ENCODE measurements at regions not wholly inside any gene's neighbourhood (a gene's known extent, or its start where the extent isn't known, plus 50 kb on each side); places are given as distances from the start of the nearest gene placed in this dataset.

DNA sequence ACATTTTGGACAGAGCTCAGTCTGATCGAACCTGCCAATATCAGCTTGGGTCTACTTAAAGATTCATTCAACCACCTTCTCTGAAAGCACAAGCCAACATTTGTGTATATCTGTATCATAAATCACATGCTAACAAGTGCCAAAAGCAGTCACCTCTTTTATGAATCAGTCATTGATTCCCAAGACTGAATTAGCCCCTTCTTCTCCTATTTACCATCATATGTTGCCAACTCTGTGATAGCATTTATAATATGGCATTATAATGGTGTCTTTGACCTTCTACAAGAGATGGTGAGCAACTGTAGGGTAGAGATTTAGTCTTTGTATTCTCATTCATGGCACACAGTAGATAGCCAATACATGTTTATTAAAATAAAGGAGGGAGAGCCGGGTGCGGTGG, 61.4 kb downstream of the DDX53 start:
- H3K27ac ChIP-seq (ENCODE audit: low read depth), result no peak overlapping the region

More for the DNA sequence above, 61.4 kb downstream of the DDX53 start:
- H3K4me1 ChIP-seq (ENCODE audit: insufficient read depth), result peaks cover 8% of the 10 kb centered on the region; the same call in 1 of the 2 replicates
- H3K9me3 Mint-ChIP-seq, result no peaks in the 10 kb centered on the region
- H3K36me3 Mint-ChIP-seq (ENCODE audit: low read depth), result no peaks in the 10 kb centered on the region
- H2AFZ ChIP-seq, result no peak overlapping the region
- H3K4me1 Mint-ChIP-seq, result peaks cover 3% of the 10 kb centered on the region; the same call in 1 of the 3 replicates
- H3K79me2 ChIP-seq (replicated peaks; ENCODE audit: insufficient read depth), result no peaks in the 10 kb centered on the region
- H3F3A ChIP-seq (replicated peaks; ENCODE audit: low read depth), result no peaks in the 10 kb centered on the region
- no peak overlapping the region for H3K4me2 ChIP-seq
- H3K36me3 ChIP-seq (ENCODE audit: insufficient read depth), result no peaks in the 10 kb centered on the region
- no peaks in the 10 kb centered on the region for H4K20me1 ChIP-seq (replicated peaks; ENCODE audit: insufficient read depth)
- DNase-seq (ENCODE audit: low spot score), result no peak
- peaks cover 4% of the 10 kb centered on the region for H3K27me3 Mint-ChIP-seq (ENCODE audit: insufficient read depth, low read depth, poor library complexity)
- H3K27me3 ChIP-seq (ENCODE audit: insufficient read depth), result no peaks in the 10 kb centered on the region
- no peak overlapping the region for H3K4me3 ChIP-seq
- no peak for ATAC-seq
- TF ChIP-seq CREB1 (CRISPR knock-in tag; IDR thresholded peaks at IDR 0.05; ENCODE audit: low read depth), result no peak
- TF ChIP-seq EZH2 (IDR thresholded peaks at IDR 0.05; ENCODE audit: low read depth, unreplicated experiment), result no peak
- no peak for TF ChIP-seq NANOG (IDR thresholded peaks at IDR 0.05; ENCODE audit: borderline replicate concordance)
- no peak for TF ChIP-seq ZNF331 (CRISPR knock-in tag; IDR thresholded peaks at IDR 0.05; ENCODE audit: low read depth)
- no peak for TF ChIP-seq REST (IDR thresholded peaks at IDR 0.05; ENCODE audit: unreplicated experiment)
- TF ChIP-seq JUNB (IDR thresholded peaks at IDR 0.05; ENCODE audit: unreplicated experiment), result no peak
- TF ChIP-seq ZNF114 (CRISPR knock-in tag; IDR thresholded peaks at IDR 0.05), result no peak
- no peak for TF ChIP-seq STAT1 (IDR thresholded peaks at IDR 0.05; ENCODE audit: unreplicated experiment)
- TF ChIP-seq EZH2phosphoT487 (IDR thresholded peaks at IDR 0.05; ENCODE audit: unreplicated experiment), result no peak
- no peak for TF ChIP-seq ETS1 (IDR thresholded peaks at IDR 0.05)
- TF ChIP-seq ZNF462 (CRISPR knock-in tag; IDR thresholded peaks at IDR 0.05), result no peak
- no peaks in the 10 kb centered on the region for H3K9me2 ChIP-seq (ENCODE audit: insufficient read depth)
- no peak overlapping the region for H3K27ac Mint-ChIP-seq
- H3K4me3 Mint-ChIP-seq, result no peak overlapping the region

Data from GM23338 (cell line).